ENCODE measurements at regions not wholly inside any gene's neighbourhood (a gene's known extent, or its start where the extent isn't known, plus 50 kb on each side); places are given as distances from the start of the nearest gene placed in this dataset.

GRCh38 chr18:31246460-31246859, 71.5 kb upstream of the DSG1 start:
- TF ChIP-seq, protein P1, sequence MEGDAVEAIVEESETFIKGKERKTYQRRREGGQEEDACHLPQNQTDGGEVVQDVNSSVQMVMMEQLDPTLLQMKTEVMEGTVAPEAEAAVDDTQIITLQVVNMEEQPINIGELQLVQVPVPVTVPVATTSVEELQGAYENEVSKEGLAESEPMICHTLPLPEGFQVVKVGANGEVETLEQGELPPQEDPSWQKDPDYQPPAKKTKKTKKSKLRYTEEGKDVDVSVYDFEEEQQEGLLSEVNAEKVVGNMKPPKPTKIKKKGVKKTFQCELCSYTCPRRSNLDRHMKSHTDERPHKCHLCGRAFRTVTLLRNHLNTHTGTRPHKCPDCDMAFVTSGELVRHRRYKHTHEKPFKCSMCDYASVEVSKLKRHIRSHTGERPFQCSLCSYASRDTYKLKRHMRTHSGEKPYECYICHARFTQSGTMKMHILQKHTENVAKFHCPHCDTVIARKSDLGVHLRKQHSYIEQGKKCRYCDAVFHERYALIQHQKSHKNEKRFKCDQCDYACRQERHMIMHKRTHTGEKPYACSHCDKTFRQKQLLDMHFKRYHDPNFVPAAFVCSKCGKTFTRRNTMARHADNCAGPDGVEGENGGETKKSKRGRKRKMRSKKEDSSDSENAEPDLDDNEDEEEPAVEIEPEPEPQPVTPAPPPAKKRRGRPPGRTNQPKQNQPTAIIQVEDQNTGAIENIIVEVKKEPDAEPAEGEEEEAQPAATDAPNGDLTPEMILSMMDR (IDR thresholded peaks at IDR 0.05): no peak
- ATAC-seq (ENCODE audit: low FRiP score): no peak
- DNase-seq (ENCODE audit: low spot score): no peak

DNA sequence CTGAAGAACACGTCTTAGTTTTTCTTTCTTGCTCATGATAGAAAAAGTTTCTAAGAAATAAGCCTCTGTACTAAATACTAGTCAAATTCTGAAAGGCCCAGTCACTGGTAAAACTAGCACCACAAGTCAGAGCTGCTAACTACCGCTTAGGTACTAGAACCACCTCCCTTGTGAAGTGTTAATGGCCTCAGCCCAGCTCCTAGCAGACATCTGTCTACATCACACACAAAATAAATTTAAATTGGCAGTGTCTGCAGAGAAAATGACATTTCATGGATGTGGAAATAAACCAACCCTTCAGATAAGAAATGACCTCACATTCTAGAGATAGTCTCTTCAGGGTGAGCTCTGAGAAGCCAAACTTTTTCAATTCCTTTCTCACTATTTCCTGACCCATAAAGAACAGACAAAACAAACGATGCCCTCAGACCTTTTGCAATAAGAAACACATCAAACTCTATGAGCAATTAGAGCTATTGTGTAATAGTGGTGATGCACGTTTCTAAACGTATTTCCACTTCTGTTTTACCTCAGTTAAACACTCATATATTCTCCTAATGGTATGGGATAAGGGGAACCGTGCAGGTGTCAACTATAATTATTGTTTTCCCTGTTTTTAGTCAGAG, 70.3 kb upstream of the DSG1 start:
- ATAC-seq (ENCODE audit: low FRiP score) (peak; percentile 81), DNase-seq (ENCODE audit: low spot score) (no peak)
- TF ChIP-seq, protein P1 (IDR thresholded peaks at IDR 0.05): no peak

DNA sequence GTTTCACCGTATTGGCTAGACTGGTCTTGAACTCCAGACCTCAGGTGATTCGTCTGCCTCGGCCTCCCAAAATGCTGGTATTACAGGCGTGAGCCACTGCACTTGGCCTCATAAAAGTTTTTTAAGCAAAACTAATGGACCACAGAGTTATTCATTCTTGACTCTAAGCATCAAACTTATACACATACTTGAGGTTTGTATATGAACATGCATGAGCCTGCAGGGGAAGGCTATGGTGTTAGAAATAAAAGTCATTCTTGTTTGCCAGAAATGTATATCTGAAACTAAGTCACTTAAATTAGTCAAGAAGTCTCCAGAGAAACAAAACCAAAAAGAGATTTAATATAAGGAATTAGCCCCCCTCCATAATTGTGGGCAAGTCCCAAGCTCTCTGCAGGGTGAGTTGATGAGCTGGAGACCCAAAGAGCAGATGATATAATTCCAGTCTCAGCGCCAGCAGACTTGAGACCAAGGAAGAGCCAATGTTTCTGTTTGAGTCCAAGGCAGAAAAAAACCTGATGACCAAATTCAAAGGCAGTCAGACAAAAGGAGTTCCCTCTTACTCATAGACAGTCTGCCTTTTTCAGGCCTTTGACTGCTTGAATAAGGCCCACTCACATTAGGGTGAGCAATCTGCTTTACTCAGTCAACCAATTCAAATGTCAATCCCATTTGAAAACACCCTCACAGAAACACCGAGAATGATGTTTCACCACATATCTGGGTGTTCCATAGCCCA, 69.0 kb upstream of the DSG1 start:
- ATAC-seq (ENCODE audit: low FRiP score): no peak
- TF ChIP-seq, protein P1 (IDR thresholded peaks at IDR 0.05): no peak

DNA sequence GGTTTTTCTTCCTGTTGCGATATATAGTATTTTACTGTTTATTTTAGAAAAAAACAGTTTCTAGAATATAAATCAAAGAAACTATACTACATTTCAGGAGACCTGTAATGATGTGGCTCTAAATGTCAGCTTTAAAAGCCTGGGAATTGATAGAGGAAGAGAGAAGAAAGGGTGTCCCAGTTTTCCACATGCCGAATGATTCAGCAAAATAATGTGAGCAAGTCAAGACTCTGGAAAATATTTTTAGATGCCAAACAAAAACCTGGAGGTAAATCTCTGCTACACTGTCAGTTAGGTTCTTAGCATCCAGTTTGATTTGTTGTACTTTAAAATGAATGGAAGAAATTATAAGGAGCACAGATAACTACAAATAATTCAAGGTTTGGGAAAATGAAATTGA, 67.1 kb upstream of the DSG1 start:
- no peak for DNase-seq (ENCODE audit: low spot score)
- TF ChIP-seq, protein P1 (IDR thresholded peaks at IDR 0.05): no peak
- ATAC-seq (ENCODE audit: low FRiP score): no peak

More for the DNA sequence above, 69.0 kb upstream of the DSG1 start:
- DNase-seq (ENCODE audit: low spot score): no peak

GRCh38 chr18:31252522-31252921, 65.4 kb upstream of the DSG1 start:
- ATAC-seq (ENCODE audit: low FRiP score) (no peak), DNase-seq (ENCODE audit: low spot score) (no peak)
- TF ChIP-seq, protein P1 (IDR thresholded peaks at IDR 0.05): no peak

GRCh38 chr18:31255953-31256352, 62.0 kb upstream of the DSG1 start:
- DNase-seq (ENCODE audit: low spot score) (no peak), ATAC-seq (ENCODE audit: low FRiP score) (no peak)
- TF ChIP-seq, protein P1 (IDR thresholded peaks at IDR 0.05): no peak

GRCh38 chr18:31258789-31259188, 59.2 kb upstream of the DSG1 start:
- TF ChIP-seq, protein P1 (IDR thresholded peaks at IDR 0.05): no peak
- no peak for DNase-seq (ENCODE audit: low spot score)
- ATAC-seq (ENCODE audit: low FRiP score): no peak

All from omental fat pad (tissue), 3 donors.